ENCODE measurements at regions not wholly inside any gene's neighbourhood (a gene's known extent, or its start where the extent isn't known, plus 50 kb on each side); places are given as distances from the start of the nearest gene placed in this dataset.

DNA sequence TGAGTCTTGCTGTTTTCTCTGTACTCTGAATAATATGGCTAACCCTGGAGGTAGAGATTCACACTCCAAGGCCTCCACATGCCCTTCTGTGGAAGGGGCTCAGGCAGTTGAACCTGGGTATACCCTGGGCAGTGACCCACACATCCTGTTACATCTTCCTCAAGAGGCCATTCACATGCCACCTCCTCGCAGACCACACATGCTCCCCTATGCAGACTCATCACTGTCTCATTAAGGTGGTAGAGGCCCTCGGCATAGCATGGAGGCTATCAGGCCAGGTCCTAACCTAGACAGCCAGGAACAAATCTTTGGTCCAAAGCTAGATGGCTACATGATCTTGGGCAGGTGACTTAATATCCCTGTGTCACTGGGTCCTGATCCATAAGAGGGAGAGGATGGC lies 363.9 kb upstream of the ZNF507 start:
- H3K36me3 Mint-ChIP-seq (ENCODE audit: low read depth, unreplicated experiment): peaks cover 4% of the 10 kb centered on the region
- H3K9me3 Mint-ChIP-seq (ENCODE audit: unreplicated experiment): no peaks in the 10 kb centered on the region
- DNase-seq (ENCODE audit: low spot score): no peak
- H3K4me3 Mint-ChIP-seq (ENCODE audit: unreplicated experiment): no peak overlapping the region
- H3K27me3 Mint-ChIP-seq (ENCODE audit: unreplicated experiment): peaks cover 8% of the 10 kb centered on the region
- no peak overlapping the region for H3K27ac Mint-ChIP-seq (ENCODE audit: unreplicated experiment)
- H3K4me1 Mint-ChIP-seq (ENCODE audit: unreplicated experiment): no peaks in the 10 kb centered on the region
- TF ChIP-seq, protein P1, sequence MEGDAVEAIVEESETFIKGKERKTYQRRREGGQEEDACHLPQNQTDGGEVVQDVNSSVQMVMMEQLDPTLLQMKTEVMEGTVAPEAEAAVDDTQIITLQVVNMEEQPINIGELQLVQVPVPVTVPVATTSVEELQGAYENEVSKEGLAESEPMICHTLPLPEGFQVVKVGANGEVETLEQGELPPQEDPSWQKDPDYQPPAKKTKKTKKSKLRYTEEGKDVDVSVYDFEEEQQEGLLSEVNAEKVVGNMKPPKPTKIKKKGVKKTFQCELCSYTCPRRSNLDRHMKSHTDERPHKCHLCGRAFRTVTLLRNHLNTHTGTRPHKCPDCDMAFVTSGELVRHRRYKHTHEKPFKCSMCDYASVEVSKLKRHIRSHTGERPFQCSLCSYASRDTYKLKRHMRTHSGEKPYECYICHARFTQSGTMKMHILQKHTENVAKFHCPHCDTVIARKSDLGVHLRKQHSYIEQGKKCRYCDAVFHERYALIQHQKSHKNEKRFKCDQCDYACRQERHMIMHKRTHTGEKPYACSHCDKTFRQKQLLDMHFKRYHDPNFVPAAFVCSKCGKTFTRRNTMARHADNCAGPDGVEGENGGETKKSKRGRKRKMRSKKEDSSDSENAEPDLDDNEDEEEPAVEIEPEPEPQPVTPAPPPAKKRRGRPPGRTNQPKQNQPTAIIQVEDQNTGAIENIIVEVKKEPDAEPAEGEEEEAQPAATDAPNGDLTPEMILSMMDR (IDR thresholded peaks at IDR 0.05; ENCODE audit: unreplicated experiment): no peak

DNA sequence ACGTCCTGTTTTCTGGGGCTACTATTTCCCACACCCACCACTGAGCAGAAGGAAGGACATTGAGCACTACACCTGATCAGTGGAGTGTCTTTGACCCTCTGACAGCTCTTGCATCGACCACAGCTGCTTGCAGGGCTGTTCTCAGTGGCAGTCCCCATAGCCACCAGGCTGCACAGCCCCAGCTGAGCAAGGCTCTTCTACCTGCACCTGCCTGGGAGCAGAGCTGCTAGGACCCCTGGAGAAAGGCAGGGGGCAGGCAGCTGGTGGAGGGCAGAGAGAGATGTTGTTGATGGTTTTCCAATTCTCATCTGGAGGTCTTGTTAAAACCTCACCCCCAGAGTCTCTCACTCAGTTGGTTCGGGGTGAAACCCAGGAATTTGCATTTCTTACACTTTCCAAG lies 361.8 kb upstream of the ZNF507 start:
- no peaks in the 10 kb centered on the region for H3K4me1 Mint-ChIP-seq (ENCODE audit: unreplicated experiment)
- TF ChIP-seq, protein P1 (IDR thresholded peaks at IDR 0.05; ENCODE audit: unreplicated experiment): no peak
- no peak overlapping the region for H3K27ac Mint-ChIP-seq (ENCODE audit: unreplicated experiment)
- DNase-seq (ENCODE audit: low spot score): no peak
- no peaks in the 10 kb centered on the region for H3K9me3 Mint-ChIP-seq (ENCODE audit: unreplicated experiment)
- no peak overlapping the region for H3K4me3 Mint-ChIP-seq (ENCODE audit: unreplicated experiment)
- peaks cover 4% of the 10 kb centered on the region for H3K36me3 Mint-ChIP-seq (ENCODE audit: low read depth, unreplicated experiment)
- H3K27me3 Mint-ChIP-seq (ENCODE audit: unreplicated experiment): peaks cover 10% of the 10 kb centered on the region

DNA sequence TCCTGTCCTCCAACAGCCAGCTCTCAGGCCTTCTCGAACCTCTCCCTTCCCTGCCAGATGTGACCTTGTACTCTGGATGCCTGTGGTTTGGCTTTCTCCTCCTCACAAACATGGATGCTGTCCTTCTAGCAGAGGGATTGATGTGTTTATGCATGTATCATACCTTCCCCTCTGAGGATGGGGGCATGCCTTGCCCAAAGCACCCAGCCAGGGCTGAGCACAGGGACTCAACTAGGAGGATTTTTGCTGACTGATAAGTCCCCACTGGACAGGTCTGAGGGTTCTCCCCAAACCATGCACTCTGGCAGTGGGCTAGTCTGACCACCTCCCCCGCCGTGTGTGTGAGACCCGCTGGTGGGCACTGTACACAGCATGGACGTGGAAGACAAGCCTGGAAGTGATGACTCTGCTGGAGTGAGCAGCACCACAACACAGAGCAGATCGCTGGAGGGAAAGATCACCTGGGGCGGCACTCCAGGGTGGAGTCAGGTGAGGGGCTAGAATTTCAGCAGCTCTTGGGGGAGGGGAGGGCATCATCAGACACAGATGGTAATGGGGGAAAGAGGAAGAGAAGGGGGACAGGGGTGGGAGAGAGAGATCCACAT lies 360.3 kb upstream of the ZNF507 start:
- TF ChIP-seq, protein P1 (IDR thresholded peaks at IDR 0.05; ENCODE audit: unreplicated experiment): no peak
- Mint-ChIP-seq H3K27ac (ENCODE audit: unreplicated experiment) (no peak overlapping the region), H3K4me3 (ENCODE audit: unreplicated experiment) (no peak overlapping the region), H3K36me3 (ENCODE audit: low read depth, unreplicated experiment) (peaks cover 4% of the 10 kb centered on the region), H3K9me3 (ENCODE audit: unreplicated experiment) (no peaks in the 10 kb centered on the region), H3K4me1 (ENCODE audit: unreplicated experiment) (peaks cover 2% of the 10 kb centered on the region), H3K27me3 (ENCODE audit: unreplicated experiment) (peaks cover 10% of the 10 kb centered on the region)
- no peak for DNase-seq (ENCODE audit: low spot score)

DNA sequence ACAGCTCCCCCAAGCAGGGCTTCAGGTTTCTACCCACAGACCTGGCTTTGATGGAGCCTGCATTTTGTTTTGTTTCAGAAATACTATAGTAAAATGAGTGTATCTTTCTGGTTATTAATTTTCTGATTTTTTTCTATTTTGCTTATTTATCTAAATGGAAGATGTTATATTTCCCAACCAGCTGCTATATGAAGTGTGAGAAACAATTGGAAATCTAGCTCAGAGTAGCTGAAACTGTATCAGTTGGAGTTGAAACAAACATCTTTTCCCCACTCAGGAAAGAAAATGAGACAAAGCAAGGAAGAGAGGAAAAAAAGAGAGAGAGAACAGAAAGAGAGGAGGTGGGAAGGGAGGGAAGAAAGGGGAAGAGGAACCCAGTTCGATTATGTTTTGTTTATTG lies 358.5 kb upstream of the ZNF507 start:
- Mint-ChIP-seq H3K36me3 (ENCODE audit: low read depth, unreplicated experiment) (peaks cover 4% of the 10 kb centered on the region), H3K9me3 (ENCODE audit: unreplicated experiment) (no peaks in the 10 kb centered on the region), H3K27me3 (ENCODE audit: unreplicated experiment) (peaks cover 10% of the 10 kb centered on the region), H3K27ac (ENCODE audit: unreplicated experiment) (no peak overlapping the region), H3K4me1 (ENCODE audit: unreplicated experiment) (peaks cover 3% of the 10 kb centered on the region), H3K4me3 (ENCODE audit: unreplicated experiment) (no peak overlapping the region)
- TF ChIP-seq, protein P1 (IDR thresholded peaks at IDR 0.05; ENCODE audit: unreplicated experiment): no peak
- DNase-seq (ENCODE audit: low spot score): no peak

DNA sequence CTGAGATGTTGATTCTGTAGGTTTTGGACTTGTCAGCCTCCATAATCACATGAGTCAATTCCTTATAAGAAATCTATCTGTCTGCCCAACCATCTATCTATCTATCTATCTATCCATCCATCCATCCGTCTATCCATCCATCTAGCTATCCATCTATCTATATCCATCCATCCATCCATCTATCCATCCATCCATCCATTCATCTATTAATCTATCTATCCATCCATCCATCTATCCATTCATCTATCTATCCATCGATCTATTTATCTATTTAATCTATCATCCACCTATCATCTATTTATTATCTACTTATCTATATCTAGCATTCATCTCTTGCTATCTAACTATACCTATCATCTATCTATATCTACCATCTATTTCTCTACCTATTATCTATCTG lies 357.2 kb upstream of the ZNF507 start:
- Mint-ChIP-seq H3K27ac (ENCODE audit: unreplicated experiment) (no peak overlapping the region), H3K27me3 (ENCODE audit: unreplicated experiment) (peaks cover 10% of the 10 kb centered on the region)
- TF ChIP-seq, protein P1 (IDR thresholded peaks at IDR 0.05; ENCODE audit: unreplicated experiment): no peak

More for the DNA sequence above, 357.2 kb upstream of the ZNF507 start:
- Mint-ChIP-seq H3K36me3 (ENCODE audit: low read depth, unreplicated experiment) (peaks cover 4% of the 10 kb centered on the region), H3K9me3 (ENCODE audit: unreplicated experiment) (no peaks in the 10 kb centered on the region), H3K4me3 (ENCODE audit: unreplicated experiment) (no peak overlapping the region), H3K4me1 (ENCODE audit: unreplicated experiment) (peaks cover 3% of the 10 kb centered on the region)
- DNase-seq (ENCODE audit: low spot score): no peak

All from endothelial cell (in vitro differentiated cells).